ENCODE measurements at regions not wholly inside any gene's neighbourhood (a gene's known extent, or its start where the extent isn't known, plus 50 kb on each side); places are given as distances from the start of the nearest gene placed in this dataset.

DNA sequence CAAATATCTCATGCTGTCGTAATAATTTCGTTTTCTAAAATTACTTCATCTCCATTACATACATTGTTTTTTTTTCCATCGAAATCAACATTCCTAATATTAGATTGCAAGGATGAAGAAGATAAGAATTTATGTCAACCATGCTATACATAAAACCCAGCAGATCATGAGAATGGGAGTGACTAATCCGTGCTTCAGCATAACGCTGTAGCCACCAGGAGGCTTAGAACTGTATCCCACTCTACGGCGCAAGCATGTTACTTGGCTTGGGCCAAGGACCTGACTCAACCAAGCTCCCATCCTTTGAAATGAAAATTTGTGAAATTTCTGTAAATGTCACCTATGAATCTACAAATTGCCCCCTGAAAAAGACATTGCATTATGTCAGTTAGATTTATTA is 392.5 kb downstream of the FIGN start:
- TF ChIP-seq, protein P1, sequence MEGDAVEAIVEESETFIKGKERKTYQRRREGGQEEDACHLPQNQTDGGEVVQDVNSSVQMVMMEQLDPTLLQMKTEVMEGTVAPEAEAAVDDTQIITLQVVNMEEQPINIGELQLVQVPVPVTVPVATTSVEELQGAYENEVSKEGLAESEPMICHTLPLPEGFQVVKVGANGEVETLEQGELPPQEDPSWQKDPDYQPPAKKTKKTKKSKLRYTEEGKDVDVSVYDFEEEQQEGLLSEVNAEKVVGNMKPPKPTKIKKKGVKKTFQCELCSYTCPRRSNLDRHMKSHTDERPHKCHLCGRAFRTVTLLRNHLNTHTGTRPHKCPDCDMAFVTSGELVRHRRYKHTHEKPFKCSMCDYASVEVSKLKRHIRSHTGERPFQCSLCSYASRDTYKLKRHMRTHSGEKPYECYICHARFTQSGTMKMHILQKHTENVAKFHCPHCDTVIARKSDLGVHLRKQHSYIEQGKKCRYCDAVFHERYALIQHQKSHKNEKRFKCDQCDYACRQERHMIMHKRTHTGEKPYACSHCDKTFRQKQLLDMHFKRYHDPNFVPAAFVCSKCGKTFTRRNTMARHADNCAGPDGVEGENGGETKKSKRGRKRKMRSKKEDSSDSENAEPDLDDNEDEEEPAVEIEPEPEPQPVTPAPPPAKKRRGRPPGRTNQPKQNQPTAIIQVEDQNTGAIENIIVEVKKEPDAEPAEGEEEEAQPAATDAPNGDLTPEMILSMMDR (IDR thresholded peaks at IDR 0.05; ENCODE audit: insufficient read depth, low read length, missing control alignments) = no peak
- CTCF ChIA-PET = no interaction called here
- POLR2A ChIA-PET = no interaction called here
- H3K4me3 ChIP-seq (ENCODE audit: low read depth, low read length) = no peak overlapping the region
- no peak for DNase-seq (ENCODE audit: low read depth, low spot score)

DNA sequence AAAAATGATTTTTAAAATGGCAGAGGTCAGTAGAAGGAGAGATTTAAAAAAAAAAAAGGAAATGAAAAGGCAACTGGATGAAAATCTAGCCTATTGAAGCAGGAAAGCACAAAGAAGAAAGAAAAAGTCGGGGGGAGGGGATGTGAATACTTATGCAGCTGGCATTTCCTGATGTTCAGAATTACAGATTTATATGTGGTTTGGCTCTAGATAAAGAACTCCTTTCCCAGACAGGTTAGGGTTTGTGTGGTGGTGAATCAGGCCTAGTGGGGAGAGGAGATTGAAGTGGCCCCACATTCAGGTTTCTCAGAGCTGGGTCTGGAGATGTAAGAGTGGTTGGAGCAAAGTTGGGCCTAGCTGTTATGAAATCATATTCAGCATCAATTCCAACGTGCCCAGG is 394.4 kb downstream of the FIGN start:
- ChIA-PET CTCF (interaction anchor here (0.7 kb wide), 1 partner anchor 391 kb away, joined by 3 read pairs; no protein-coding TSS in a partner anchor), POLR2A (no interaction called here)
- no peak for DNase-seq (ENCODE audit: low read depth, low spot score)

DNA sequence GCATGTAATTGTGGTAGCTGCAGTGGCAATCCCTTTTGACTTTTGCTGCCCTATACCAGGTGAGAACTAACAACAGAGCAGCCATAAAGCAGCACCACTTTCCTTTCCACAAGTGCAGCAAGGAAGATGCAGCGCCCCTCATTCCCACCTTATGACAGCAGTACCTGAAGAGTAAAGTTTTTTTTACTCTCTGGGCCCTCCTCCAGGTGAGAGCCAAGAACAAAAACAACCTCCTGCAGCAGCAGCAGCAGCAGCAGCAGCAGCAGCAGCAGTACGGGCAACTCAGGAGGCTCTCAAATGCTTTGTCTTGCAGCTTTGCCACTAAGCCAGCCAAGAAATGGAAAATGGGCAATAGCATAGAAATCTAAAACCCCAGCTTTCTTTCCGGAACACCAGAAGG is 397.5 kb downstream of the FIGN start:
- H3K4me3 ChIP-seq (ENCODE audit: low read depth, low read length) = no peak overlapping the region
- no peak for DNase-seq (ENCODE audit: low read depth, low spot score)
- CTCF ChIA-PET = no interaction called here
- POLR2A ChIA-PET = no interaction called here
- TF ChIP-seq, protein P1 (IDR thresholded peaks at IDR 0.05; ENCODE audit: insufficient read depth, low read length, missing control alignments) = no peak

More for the DNA sequence above, 394.4 kb downstream of the FIGN start:
- no peak overlapping the region for H3K4me3 ChIP-seq (ENCODE audit: low read depth, low read length)
- TF ChIP-seq, protein P1 (IDR thresholded peaks at IDR 0.05; ENCODE audit: insufficient read depth, low read length, missing control alignments) = no peak

DNA sequence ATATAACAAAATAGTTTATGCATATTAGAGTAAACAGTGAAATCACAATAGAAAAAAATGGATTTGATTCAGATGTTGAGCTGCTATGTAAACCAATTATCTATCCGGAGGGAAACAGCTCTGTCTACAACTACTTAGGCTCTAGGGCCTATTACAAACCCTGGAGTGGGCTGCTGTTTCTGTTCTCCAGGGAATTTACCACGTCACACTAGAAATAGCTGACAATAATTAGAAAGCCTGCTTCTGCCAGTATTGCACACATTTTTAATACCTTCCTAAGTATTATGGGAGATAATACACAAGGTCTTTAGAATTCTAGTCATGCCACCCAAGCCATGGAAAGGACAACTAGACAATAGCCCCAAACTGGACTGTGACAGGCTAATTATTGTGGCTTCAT is 411.1 kb downstream of the FIGN start:
- no peak for DNase-seq (ENCODE audit: low read depth, low spot score)
- ChIA-PET POLR2A (no interaction called here), CTCF (interaction anchor here (0.6 to 1.7 kb wide), 2 partner anchors 9 to 15 kb away, joined by 4 read pairs; no protein-coding TSS in a partner anchor)
- TF ChIP-seq, protein P1 (IDR thresholded peaks at IDR 0.05; ENCODE audit: insufficient read depth, low read length, missing control alignments) = no peak
- no peak overlapping the region for H3K4me3 ChIP-seq (ENCODE audit: low read depth, low read length)

DNA sequence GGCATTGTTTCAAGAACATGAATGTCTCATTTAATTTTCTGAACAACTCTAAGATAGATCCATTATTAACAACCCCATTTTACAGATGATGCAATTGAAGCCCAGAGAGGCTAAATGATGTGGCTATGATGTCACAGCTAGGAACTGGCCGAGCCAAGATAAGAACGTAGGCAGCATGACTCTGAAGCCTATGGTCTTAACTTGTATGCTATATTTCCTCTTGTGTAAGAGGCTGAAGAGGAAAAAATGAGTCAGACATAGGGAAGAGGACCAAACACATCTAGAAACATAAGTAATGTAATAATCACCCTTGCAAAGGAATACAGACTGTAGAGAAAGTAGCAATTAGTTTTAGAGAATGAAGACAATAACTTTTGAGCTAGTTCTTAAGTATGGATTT is 416.8 kb downstream of the FIGN start:
- TF ChIP-seq, protein P1 (IDR thresholded peaks at IDR 0.05; ENCODE audit: insufficient read depth, low read length, missing control alignments) = no peak
- no peak overlapping the region for H3K4me3 ChIP-seq (ENCODE audit: low read depth, low read length)
- DNase-seq (ENCODE audit: low read depth, low spot score) = no peak
- ChIA-PET POLR2A (no interaction called here), CTCF (no interaction called here)

DNA sequence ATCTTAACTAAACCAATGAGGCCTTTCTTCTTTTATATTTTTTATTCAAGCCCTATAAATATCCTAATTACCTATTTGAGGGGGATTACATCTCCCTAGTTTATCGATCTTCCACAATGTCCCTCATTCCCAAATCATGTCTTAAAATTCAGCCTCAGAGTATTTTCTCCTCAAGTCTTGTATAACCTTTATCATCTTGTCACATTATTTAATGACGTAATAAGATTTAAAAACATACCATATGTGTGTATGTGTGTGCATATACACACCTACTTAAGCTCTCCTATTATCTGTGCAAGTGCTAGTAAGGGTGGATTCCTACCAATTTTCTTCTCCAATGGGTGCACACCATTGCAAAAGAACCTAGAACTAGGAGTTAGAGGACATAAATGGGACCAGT is 421.1 kb downstream of the FIGN start:
- ChIA-PET POLR2A (no interaction called here), CTCF (no interaction called here)
- TF ChIP-seq, protein P1 (IDR thresholded peaks at IDR 0.05; ENCODE audit: insufficient read depth, low read length, missing control alignments) = no peak
- no peak overlapping the region for H3K4me3 ChIP-seq (ENCODE audit: low read depth, low read length)
- no peak for DNase-seq (ENCODE audit: low read depth, low spot score)
